ENCODE measurements at regions not wholly inside any gene's neighbourhood (a gene's known extent, or its start where the extent isn't known, plus 50 kb on each side); places are given as distances from the start of the nearest gene placed in this dataset.

DNA sequence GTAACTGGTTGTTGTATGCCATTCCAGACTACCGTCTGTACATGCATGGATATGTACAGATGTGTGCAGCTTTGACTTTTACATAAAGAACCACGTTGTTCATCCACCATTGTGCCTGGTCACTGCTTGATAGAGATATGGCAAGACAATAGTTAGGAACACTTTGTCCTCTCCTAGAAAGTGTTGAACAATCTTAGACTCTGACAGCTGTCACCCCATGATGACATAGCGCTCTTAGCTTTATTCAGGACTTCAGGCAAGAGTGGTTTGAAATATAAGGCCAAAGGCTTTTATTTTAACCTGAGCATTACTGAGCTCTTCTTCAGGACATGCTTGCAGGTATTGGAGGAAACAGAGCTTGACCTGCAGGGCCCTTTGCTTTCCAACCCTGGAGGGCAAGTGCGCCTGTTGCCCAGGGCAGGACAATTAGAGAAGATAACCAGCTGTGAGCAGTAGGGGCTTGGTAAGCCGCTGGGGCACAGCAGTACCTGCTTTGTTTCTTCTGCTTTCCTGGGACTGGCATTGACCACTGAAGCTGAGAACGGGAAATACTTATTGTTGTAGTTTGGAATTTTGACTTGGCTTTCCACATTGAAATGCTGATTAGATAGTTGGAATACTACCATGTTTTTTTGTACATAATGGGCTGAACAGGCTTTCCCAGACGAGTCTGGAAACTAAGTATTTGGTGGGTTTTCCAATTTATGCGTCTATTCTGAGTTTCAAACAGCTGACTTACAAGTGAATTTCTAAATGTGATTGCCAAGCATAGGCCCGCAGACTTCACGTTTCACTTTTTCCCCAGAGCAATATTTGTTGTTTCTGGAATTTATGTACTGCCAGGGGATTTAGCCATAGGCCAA is 51.1 kb downstream of the GARRE1 start:
- no peak for DNase-seq (ENCODE audit: low read depth)

DNA sequence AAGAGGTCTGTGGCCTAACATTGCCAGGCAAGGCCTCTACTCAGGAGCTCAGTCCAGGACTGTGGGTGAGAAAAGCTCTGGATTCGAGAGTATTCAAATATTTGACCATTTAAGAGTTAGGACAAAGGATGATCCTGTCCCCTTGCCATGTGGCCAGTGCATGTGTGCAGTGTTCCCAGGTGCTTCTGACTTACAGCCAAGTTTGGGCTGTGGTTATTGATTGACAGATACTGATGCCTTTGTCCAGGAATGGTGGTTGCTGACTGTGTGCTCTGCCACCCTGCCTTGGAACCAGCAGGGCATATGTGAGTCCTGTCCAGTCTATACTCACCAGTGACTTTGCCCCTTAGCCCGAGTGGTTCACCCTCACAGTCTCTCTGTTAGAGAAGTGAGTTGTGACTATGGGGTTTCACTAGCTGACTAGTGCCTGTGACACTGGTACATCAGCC is 51.9 kb downstream of the GARRE1 start:
- DNase-seq (ENCODE audit: low read depth): peak; percentile 20

DNA sequence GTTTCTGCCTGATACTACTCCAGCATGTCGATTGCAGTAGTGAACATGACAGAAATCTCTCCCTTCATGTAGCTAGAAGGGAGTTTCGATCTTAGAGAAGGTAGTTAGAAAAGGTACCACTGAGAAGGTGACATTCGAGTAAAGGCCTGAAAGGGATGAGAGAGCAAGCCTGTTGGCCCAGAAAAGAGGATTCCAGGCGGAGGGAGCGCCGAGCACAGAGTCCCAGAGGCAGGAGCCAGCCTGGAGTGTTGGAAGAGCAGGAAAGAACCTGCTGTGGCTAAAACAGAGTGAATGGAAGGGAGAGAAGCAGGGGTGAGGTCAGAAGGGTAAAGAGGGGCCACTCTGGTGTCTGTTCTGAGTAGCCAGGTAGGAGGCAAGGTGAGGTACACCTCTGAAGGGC is 52.5 kb downstream of the GARRE1 start:
- no peak for DNase-seq (ENCODE audit: low read depth)

DNA sequence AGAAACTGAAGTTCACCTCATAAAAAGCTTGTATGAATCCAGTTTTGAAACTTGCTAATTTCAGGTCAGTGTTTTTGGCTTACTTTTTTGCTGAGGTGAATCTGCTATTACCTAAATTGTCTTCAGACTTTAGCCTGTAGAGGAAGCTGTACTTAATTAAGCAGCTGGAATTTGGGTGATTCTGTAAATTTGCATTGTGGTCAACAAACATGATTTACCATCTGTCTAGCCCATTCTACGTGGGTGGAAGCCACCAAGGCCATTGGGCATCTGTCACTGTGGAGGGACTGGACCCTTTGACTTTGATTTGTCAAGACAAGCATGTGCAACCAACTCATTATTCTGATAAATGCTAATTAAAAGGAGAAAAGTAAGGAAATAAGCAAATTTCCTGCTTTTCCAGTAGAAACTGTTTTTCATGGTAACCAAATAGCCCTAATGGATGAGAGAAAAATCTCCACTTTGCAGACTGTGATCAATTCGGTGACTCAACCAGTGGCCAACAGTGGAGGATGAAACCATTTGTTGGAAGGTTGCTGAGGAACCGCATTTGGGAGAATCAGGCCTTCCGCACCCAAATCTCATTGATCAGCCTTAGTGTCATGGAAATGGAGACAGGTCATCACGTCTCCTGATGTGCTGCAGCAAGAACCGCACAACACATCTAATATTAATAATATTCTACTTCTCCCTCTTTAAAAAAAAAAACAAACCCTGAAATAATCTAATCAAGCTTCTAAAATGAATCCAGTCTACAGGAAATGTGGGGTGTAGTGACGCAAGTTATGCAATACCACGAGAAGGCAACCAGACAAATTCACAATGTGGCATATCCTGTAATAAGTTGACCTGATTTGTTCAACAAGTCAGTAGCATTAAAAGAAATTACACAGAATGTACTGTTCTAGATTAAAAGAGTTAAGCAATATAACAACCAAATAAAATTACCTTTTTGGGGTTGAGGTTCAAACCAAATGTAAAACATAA is 54.3 kb downstream of the GARRE1 start:
- peak; percentile 25 for DNase-seq (ENCODE audit: low read depth)

DNA sequence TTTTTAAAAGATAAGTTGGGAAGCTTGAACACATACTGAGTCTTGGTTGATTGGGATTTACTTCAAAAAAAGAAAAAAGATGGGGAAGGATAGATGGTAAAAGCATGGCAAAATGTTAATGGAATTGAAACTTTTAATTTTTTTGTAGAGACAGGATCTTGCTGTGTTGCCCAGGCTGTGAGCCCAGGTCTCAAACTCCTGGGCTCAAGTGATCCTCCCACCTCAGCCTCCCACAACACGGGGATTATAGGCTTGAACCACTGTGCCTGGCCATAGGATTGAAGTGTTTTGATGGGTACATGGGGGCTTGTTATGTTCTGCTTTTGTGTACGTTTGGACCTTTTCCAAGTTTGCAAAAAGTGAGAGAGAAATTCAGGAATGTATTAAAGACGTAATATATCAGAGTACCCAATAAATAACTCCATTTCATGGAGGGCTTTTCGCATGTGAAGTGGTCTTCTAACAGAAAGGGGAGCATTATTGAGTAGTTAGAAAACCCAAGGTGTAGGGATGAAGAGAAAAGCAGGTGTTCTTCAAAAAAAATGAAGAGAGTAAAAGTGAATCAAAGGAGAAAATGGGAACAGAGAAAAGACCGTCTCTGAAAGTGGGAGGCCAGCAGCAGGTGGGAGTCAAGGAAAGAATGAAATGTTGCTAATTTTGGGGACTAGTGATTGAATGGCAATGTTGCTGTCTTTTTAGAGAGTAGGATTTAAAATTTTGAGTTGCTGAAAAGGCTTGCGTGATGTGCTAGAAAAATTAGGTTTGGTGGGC is 55.2 kb downstream of the GARRE1 start:
- DNase-seq (ENCODE audit: low read depth): no peak

DNA sequence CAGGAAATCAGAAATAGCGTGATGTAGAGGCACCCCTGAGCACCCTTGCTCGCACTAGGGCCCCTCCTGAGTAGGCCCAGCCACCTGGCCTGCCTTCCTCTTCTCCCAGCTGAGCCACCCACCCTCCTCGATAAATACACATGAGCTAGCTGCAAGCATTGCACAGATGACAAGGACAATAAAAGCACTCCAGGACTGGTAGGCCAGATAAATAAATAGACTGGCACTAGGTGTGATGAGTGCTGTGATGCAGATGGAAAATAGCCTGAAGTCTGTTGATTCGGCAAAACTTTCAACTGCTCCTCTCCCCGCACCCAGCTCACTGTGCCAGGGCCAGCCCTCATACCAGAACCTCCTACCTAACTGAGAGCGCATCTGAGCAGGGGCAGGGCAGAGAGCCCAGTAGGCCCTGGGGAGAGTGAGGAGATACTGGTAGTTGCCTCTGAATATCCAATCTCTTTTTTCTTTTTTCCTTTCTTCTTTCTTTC is 54.5 kb upstream of the GPI start:
- DNase-seq (ENCODE audit: low read depth): no peak

DNA sequence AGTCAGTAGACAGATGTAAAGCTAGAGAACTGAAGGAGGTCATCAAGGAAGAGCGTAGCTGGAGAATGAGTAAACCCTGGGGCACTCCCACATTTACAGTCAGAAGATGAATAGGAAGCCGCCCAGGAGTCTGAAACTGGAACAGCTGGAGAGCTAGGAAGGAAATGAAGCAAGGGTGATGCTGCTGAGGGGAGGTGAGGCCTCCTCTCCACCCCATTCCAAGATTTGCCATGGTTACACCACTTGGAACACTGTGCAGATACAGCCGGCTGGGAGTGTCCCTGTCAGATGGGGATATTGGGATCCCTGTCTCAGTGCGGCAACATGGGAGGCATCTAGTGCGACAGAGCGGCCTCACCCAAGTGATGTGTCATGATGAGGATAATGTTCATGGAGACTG is 51.8 kb upstream of the GPI start:
- DNase-seq (ENCODE audit: low read depth): peak; percentile 42

DNA sequence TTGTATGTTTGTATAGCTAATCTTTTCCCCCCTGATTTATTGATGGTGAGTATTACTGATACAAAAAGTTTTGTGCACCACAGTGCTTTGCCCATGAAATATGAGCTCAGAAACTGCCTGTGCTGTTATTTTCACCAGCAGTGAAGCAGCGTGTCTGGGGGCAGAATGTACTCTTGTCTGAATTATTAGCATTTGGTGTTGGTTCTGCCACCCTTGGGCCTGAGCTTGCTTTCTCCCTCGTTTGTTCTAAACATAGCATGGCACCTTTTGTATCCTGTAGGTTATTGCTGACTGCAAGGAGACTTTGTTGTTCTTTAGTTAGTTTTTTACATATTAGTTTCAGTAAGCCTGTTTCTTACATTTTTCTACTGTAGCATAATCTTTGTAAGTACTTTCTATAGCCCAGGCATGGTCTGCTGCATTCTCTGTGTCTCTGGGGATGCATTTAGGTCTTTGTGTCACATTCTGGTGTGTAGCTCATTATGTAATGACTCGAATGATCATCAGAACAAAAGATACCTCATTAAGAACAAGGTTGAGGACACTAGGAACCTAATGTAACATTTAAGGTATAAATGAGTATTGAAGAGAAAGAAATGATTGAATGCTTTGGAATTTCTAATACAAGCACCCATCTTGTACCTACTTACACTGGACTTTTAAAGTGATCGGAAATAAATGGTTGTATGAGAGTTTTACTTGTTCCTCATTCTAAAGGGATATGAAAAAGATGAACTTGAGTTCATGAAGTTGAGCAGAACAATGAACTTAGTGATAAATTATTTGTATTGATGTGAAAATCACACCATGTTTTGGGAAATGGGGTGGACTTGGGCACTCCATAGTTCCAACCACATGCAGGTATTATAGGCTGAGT is 50.3 kb upstream of the GPI start:
- no peak for DNase-seq (ENCODE audit: low read depth)

All from myocyte (in vitro differentiated cells).